Progenitor cell of endocrine pancreas (in vitro differentiated cells): ENCODE measurements at regions not wholly inside any gene's neighbourhood (a gene's known extent, or its start where the extent isn't known, plus 50 kb on each side); places are given as distances from the start of the nearest gene placed in this dataset.

ENCODE experiments used
- DNase-seq: peaks from one replicate; pipeline ENCODE4 v3.0.0; 2021; ENCODE audit warnings: low spot score; ENCODE audit not compliant: unreplicated experiment
- H3K27ac Mint-ChIP-seq: 2 replicates; pipeline ENCODE4 v1.8.0; 2021; ENCODE audit warnings: mild to moderate bottlenecking, moderate library complexity, mixed read lengths
- H3K27me3 Mint-ChIP-seq: 2 replicates; pipeline ENCODE4 v1.8.0; 2021; ENCODE audit warnings: mixed read lengths
- H3K36me3 Mint-ChIP-seq: 2 replicates; pipeline ENCODE4 v1.8.0; 2022; ENCODE audit warnings: mixed read lengths; ENCODE audit not compliant: insufficient read depth
- H3K4me1 Mint-ChIP-seq: 2 replicates; pipeline ENCODE4 v1.8.0; 2021; ENCODE audit warnings: low read depth, mixed read lengths
- H3K4me3 Mint-ChIP-seq: 2 replicates; pipeline ENCODE4 v1.8.0; 2021; ENCODE audit warnings: low read depth, mild to moderate bottlenecking, moderate library complexity, mixed read lengths
- H3K9me3 Mint-ChIP-seq: 2 replicates; pipeline ENCODE4 v1.8.0; 2021; ENCODE audit warnings: low read depth, mixed read lengths
- CTCF ChIP-seq: fragments of 200-600 bp; sonication (generic); IDR thresholded peaks from one replicate; pipeline ENCODE4 v1.5.0; 2021; ENCODE audit warnings: antibody characterized with exemption, mild to moderate bottlenecking; ENCODE audit not compliant: unreplicated experiment

- no peak for TF ChIP-seq CTCF
- no peak for DNase-seq
- Mint-ChIP-seq H3K36me3 (no peaks in the 10 kb centered on the region), H3K4me3 (no peak overlapping the region), H3K4me1 (no peaks in the 10 kb centered on the region), H3K27me3 (peaks cover 4% of the 10 kb centered on the region), H3K27ac (no peak overlapping the region), H3K9me3 (peaks cover 6% of the 10 kb centered on the region)
Observed at GRCh38 chr11:76607431-76607830, 63.1 kb downstream of the LRRC32 start.

GRCh38 chr11:76605338-76606074 is 65.0 kb downstream of the LRRC32 start:
- H3K9me3 Mint-ChIP-seq: peaks cover 6% of the 10 kb centered on the region
- no peaks in the 10 kb centered on the region for H3K4me1 Mint-ChIP-seq
- H3K27ac Mint-ChIP-seq: peak overlapping the region; percentile 11
- no peak overlapping the region for H3K4me3 Mint-ChIP-seq
- no peak for DNase-seq
- no peak for TF ChIP-seq CTCF
- H3K36me3 Mint-ChIP-seq: no peaks in the 10 kb centered on the region
- H3K27me3 Mint-ChIP-seq: peaks cover 4% of the 10 kb centered on the region

GRCh38 chr11:76604626-76605241 is 65.8 kb downstream of the LRRC32 start:
- Mint-ChIP-seq H3K27ac (no peak overlapping the region), H3K4me3 (no peak overlapping the region), H3K4me1 (no peaks in the 10 kb centered on the region)

GRCh38 chr11:76604081-76604625 is 66.4 kb downstream of the LRRC32 start:
- Mint-ChIP-seq H3K27me3 (peaks cover 4% of the 10 kb centered on the region), H3K4me1 (no peaks in the 10 kb centered on the region), H3K27ac (no peak overlapping the region), H3K4me3 (no peak overlapping the region), H3K9me3 (peaks cover 6% of the 10 kb centered on the region), H3K36me3 (no peaks in the 10 kb centered on the region)
- DNase-seq: no peak
- no peak for TF ChIP-seq CTCF

More at GRCh38 chr11:76604626-76605241, 65.8 kb downstream of the LRRC32 start:
- peaks cover 4% of the 10 kb centered on the region for H3K27me3 Mint-ChIP-seq
- H3K36me3 Mint-ChIP-seq: no peaks in the 10 kb centered on the region
- DNase-seq: no peak
- H3K9me3 Mint-ChIP-seq: peaks cover 6% of the 10 kb centered on the region
- TF ChIP-seq CTCF: no peak

- H3K27ac Mint-ChIP-seq: no peak overlapping the region
- no peaks in the 10 kb centered on the region for H3K36me3 Mint-ChIP-seq
- no peak for DNase-seq
- TF ChIP-seq CTCF: no peak
- H3K4me3 Mint-ChIP-seq: no peak overlapping the region
- peaks cover 6% of the 10 kb centered on the region for H3K9me3 Mint-ChIP-seq
- H3K27me3 Mint-ChIP-seq: peaks cover 4% of the 10 kb centered on the region
- no peaks in the 10 kb centered on the region for H3K4me1 Mint-ChIP-seq
Observed at GRCh38 chr11:76603202-76603601, 67.3 kb downstream of the LRRC32 start.
